Stimulated activated naive B cell treated with anti-CD40 and anti-IgM and Interleukin-4, amounts not matched to agents 10 μg/mL and 1 μg/mL and 100 μg/mL, for 72 hours (primary cell): ENCODE measurements at regions not wholly inside any gene's neighbourhood (a gene's known extent, or its start where the extent isn't known, plus 50 kb on each side); places are given as distances from the start of the nearest gene placed in this dataset.
"Not testable (repeated sequence)": the region's sequence is repeated elsewhere in the genome, so short reads cannot be mapped to it uniquely, and the experiment has no call there.

Experiments
- ATAC-seq, 2 donors: fragments of 150-1000 bp; cut with Tn5 transposase; replicated peaks; 2 replicates each; pipeline ENCODE4 v1.10.0; 2021; ENCODE audit warnings: moderate library complexity in 1 of 2
- DNase-seq: peaks from one replicate; pipeline ENCODE4 v3.0.0; 2021
- H3K27ac Mint-ChIP-seq: one replicate; pipeline ENCODE4 v1.8.0; 2022; ENCODE audit warnings: mild to moderate bottlenecking, mixed read lengths
- H3K27me3 Mint-ChIP-seq, 2 donors: one replicate each; pipeline ENCODE4 v1.8.0; 2022; ENCODE audit warnings: mixed read lengths in 2 of 2
- H3K36me3 Mint-ChIP-seq, 2 donors: one replicate each; pipeline ENCODE4 v1.8.0; 2022; ENCODE audit warnings: mixed read lengths in 2 of 2, mild to moderate bottlenecking in 1 of 2
- H3K4me1 Mint-ChIP-seq, 2 donors: one replicate each; pipeline ENCODE4 v1.8.0; 2022; ENCODE audit warnings: mixed read lengths in 2 of 2, mild to moderate bottlenecking in 1 of 2
- H3K4me3 Mint-ChIP-seq, 2 donors: one replicate each; pipeline ENCODE4 v1.8.0; 2022; ENCODE audit warnings: mild to moderate bottlenecking in 2 of 2, mixed read lengths in 2 of 2, moderate library complexity in 1 of 2
- H3K9me3 Mint-ChIP-seq, 2 donors: one replicate each; pipeline ENCODE4 v1.8.0; 2022; ENCODE audit warnings: mixed read lengths in 2 of 2, mild to moderate bottlenecking in 1 of 2

GRCh38 chr3:191961529-191961928, 500.6 kb downstream of the PYDC2 start:
- H3K4me1 Mint-ChIP-seq: no peaks in the 10 kb centered on the region
- DNase-seq (no peak), ATAC-seq (no peak)
- H3K27me3 Mint-ChIP-seq: no peaks in the 10 kb centered on the region
- H3K9me3 Mint-ChIP-seq: peaks cover 0 to 5% of the 10 kb centered on the region in 2 donors
- H3K4me3 Mint-ChIP-seq: no peak overlapping the region
- H3K27ac Mint-ChIP-seq: no peak overlapping the region
- no peaks in the 10 kb centered on the region for H3K36me3 Mint-ChIP-seq

- peaks cover 0 to 5% of the 10 kb centered on the region in 2 donors for H3K9me3 Mint-ChIP-seq
- DNase-seq: no peak
- no peak overlapping the region for H3K4me3 Mint-ChIP-seq
- no peak overlapping the region for H3K27ac Mint-ChIP-seq
- H3K27me3 Mint-ChIP-seq: no peaks in the 10 kb centered on the region
- no peak for ATAC-seq
- no peaks in the 10 kb centered on the region for H3K4me1 Mint-ChIP-seq
- H3K36me3 Mint-ChIP-seq: no peaks in the 10 kb centered on the region
Measured at GRCh38 chr3:191962324-191962723, 501.4 kb downstream of the PYDC2 start.

GRCh38 chr3:191963182-191963581, 502.2 kb downstream of the PYDC2 start:
- Mint-ChIP-seq H3K4me3 (no peak overlapping the region), H3K27me3 (no peaks in the 10 kb centered on the region), H3K4me1 (no peaks in the 10 kb centered on the region), H3K27ac (no peak overlapping the region), H3K36me3 (no peaks in the 10 kb centered on the region), H3K9me3 (peaks cover 0 to 5% of the 10 kb centered on the region in 2 donors)
- DNase-seq (no peak), ATAC-seq (no peak)

GRCh38 chr3:191966556-191966955, 505.6 kb downstream of the PYDC2 start:
- Mint-ChIP-seq H3K9me3 (peaks cover 0 to 4% of the 10 kb centered on the region in 2 donors), H3K27me3 (no peaks in the 10 kb centered on the region), H3K27ac (no peak overlapping the region), H3K4me1 (no peaks in the 10 kb centered on the region), H3K36me3 (no peaks in the 10 kb centered on the region), H3K4me3 (no peak overlapping the region)
- DNase-seq: no peak
- ATAC-seq: no peak

GRCh38 chr3:191968299-191968698, 507.3 kb downstream of the PYDC2 start:
- Mint-ChIP-seq H3K27ac (no peak overlapping the region), H3K4me1 (no peaks in the 10 kb centered on the region), H3K9me3 (peaks cover 0 to 4% of the 10 kb centered on the region in 2 donors), H3K4me3 (no peak overlapping the region), H3K27me3 (no peaks in the 10 kb centered on the region), H3K36me3 (no peaks in the 10 kb centered on the region)
- ATAC-seq: no peak
- DNase-seq: no peak

- H3K27ac Mint-ChIP-seq: no peak overlapping the region
- peak; percentile 10 to 22 for ATAC-seq
- no peaks in the 10 kb centered on the region for H3K27me3 Mint-ChIP-seq
- H3K9me3 Mint-ChIP-seq: no peaks in the 10 kb centered on the region
- no peaks in the 10 kb centered on the region for H3K36me3 Mint-ChIP-seq
- no peak overlapping the region for H3K4me3 Mint-ChIP-seq
- DNase-seq: no peak
- H3K4me1 Mint-ChIP-seq: no peaks in the 10 kb centered on the region
Measured at GRCh38 chr3:191972714-191973398, 511.9 kb downstream of the PYDC2 start.

DNA sequence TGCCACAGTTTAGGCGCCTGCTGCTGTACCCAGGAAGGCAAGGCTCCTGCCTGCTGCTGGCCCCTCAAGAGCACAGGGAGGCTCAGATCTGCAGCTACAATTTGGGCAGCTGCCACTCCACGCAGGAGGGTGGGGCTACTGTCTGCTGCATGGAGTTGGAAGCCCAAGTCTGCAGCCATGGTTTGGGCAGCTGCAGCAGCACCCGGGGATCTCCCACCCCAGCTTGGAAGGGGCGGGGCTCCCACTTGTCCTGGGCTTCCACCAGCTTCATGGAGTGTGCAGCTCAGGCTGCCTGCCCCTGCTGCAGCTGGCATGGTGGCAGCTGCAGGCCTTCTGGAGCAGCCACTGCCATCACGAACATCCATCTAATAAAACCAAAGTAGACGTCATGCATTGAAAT, 512.9 kb downstream of the PYDC2 start:
- no peaks in the 10 kb centered on the region for H3K4me1 Mint-ChIP-seq
- no peak overlapping the region for H3K4me3 Mint-ChIP-seq
- no peak for ATAC-seq
- no peaks in the 10 kb centered on the region for H3K27me3 Mint-ChIP-seq
- peaks cover 0 to 3% of the 10 kb centered on the region in 2 donors for H3K9me3 Mint-ChIP-seq
- DNase-seq: no peak
- H3K27ac Mint-ChIP-seq: no peak overlapping the region
- H3K36me3 Mint-ChIP-seq: no peaks in the 10 kb centered on the region

GRCh38 chr3:191975936-191976335, 515.0 kb downstream of the PYDC2 start:
- DNase-seq: no peak
- Mint-ChIP-seq H3K9me3 (peaks cover 3 to 6% of the 10 kb centered on the region in 2 donors), H3K27me3 (no peaks in the 10 kb centered on the region), H3K36me3 (no peaks in the 10 kb centered on the region), H3K4me1 (no peaks in the 10 kb centered on the region), H3K4me3 (no peak overlapping the region), H3K27ac (no peak overlapping the region)
- no peak for ATAC-seq

- H3K4me3 Mint-ChIP-seq: no peak overlapping the region
- H3K36me3 Mint-ChIP-seq: no peaks in the 10 kb centered on the region
- ATAC-seq (no peak), DNase-seq (no peak)
- H3K27ac Mint-ChIP-seq: no peak overlapping the region
- no peaks in the 10 kb centered on the region for H3K4me1 Mint-ChIP-seq
- H3K9me3 Mint-ChIP-seq: peaks cover 3 to 6% of the 10 kb centered on the region in 2 donors
- H3K27me3 Mint-ChIP-seq: no peaks in the 10 kb centered on the region
Measured at GRCh38 chr3:191980443-191980842, 519.5 kb downstream of the PYDC2 start.

- DNase-seq (no peak), ATAC-seq (no peak)
- H3K4me3 Mint-ChIP-seq: no peak overlapping the region
- H3K27me3 Mint-ChIP-seq: no peaks in the 10 kb centered on the region
- H3K27ac Mint-ChIP-seq: no peak overlapping the region
- H3K4me1 Mint-ChIP-seq: no peaks in the 10 kb centered on the region
- no peaks in the 10 kb centered on the region for H3K36me3 Mint-ChIP-seq
- peaks cover 3 to 6% of the 10 kb centered on the region in 2 donors for H3K9me3 Mint-ChIP-seq
Measured at GRCh38 chr3:191982481-191982880, 521.5 kb downstream of the PYDC2 start.

GRCh38 chr3:191985691-191986090, 524.7 kb downstream of the PYDC2 start:
- no peak for ATAC-seq
- Mint-ChIP-seq H3K36me3 (peaks cover 0 to 2% of the 10 kb centered on the region in 2 donors), H3K4me3 (no peak overlapping the region), H3K27ac (no peak overlapping the region), H3K4me1 (no peaks in the 10 kb centered on the region), H3K27me3 (no peaks in the 10 kb centered on the region), H3K9me3 (peaks cover 4 to 6% of the 10 kb centered on the region in 2 donors)
- DNase-seq: no peak

DNA sequence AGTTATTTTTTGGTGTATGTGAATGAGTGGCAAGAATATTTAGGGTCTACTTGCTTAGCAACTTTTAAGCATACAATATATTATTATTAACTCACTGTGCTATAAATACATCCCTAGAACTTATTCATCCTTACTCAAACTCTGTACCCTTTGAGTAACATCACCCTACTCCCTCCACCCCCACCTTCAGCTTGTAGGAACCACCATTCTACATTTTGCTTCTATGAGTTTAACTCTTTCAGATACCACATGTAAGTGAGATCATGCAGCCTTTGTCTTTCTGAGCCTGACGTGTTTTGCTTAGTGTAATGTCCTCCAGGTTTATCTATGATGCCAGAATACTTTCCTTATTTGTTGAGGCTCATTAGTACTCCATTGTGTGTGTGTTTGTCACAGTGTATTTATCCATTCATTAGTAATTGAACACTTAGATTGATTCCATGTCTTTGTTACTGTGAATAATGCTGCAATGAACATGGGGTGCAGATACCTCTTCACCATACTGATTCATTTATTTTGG, 526.9 kb downstream of the PYDC2 start:
- H3K9me3 Mint-ChIP-seq: peaks cover 9 to 11% of the 10 kb centered on the region in 2 donors
- no peak for ATAC-seq
- peaks cover 0 to 2% of the 10 kb centered on the region in 2 donors for H3K36me3 Mint-ChIP-seq

DNA sequence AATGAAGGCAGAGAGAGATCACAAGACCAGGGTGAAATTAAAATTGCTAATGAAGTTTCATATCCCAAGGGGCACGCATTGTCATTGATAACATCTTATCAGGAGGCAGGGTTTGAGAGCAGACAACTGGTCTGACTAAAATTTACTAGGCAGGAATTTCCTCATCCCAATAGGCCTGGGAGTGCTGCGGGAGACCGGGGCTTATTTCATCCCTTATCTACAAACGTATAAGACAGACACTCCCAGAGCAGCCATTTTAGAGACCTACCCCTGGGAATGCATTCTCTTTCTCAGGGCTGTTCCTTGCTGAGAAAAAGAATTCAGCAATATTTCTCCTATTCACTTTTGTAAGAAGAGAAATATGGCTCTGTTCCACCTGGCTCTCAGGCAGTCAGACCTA, 533.0 kb downstream of the PYDC2 start:
- H3K27ac Mint-ChIP-seq, H3K36me3 Mint-ChIP-seq, ATAC-seq, H3K4me3 Mint-ChIP-seq, H3K4me1 Mint-ChIP-seq, DNase-seq, H3K27me3 Mint-ChIP-seq: not testable (repeated sequence)
- H3K9me3 Mint-ChIP-seq: peaks cover 15 to 17% of the 10 kb centered on the region in 2 donors

More for the DNA sequence above, 526.9 kb downstream of the PYDC2 start:
- Mint-ChIP-seq H3K27me3 (no peaks in the 10 kb centered on the region), H3K4me3 (no peak overlapping the region), H3K27ac (no peak overlapping the region), H3K4me1 (no peaks in the 10 kb centered on the region)
- no peak for DNase-seq

GRCh38 chr3:191997093-191997492, 536.1 kb downstream of the PYDC2 start:
- Mint-ChIP-seq H3K36me3 (no peaks in the 10 kb centered on the region), H3K27ac (no peak overlapping the region), H3K4me3 (no peak overlapping the region), H3K9me3 (peaks cover 6 to 11% of the 10 kb centered on the region in 2 donors), H3K4me1 (no peaks in the 10 kb centered on the region), H3K27me3 (no peaks in the 10 kb centered on the region)
- no peak for ATAC-seq
- DNase-seq: no peak

GRCh38 chr3:191997579-191998268, 536.8 kb downstream of the PYDC2 start:
- peaks cover 6 to 10% of the 10 kb centered on the region in 2 donors for H3K9me3 Mint-ChIP-seq
- H3K36me3 Mint-ChIP-seq: no peaks in the 10 kb centered on the region
- ATAC-seq (no peak), DNase-seq (no peak)
- no peak overlapping the region for H3K27ac Mint-ChIP-seq
- H3K4me3 Mint-ChIP-seq: no peak overlapping the region
- no peaks in the 10 kb centered on the region for H3K4me1 Mint-ChIP-seq
- no peaks in the 10 kb centered on the region for H3K27me3 Mint-ChIP-seq
